MCF 10A (cell line): ENCODE measurements at regions not wholly inside any gene's neighbourhood (a gene's known extent, or its start where the extent isn't known, plus 50 kb on each side); places are given as distances from the start of the nearest gene placed in this dataset.

Experiments
- BruUV-seq: library from RNA; stranded (reverse); fragments of 400-500 nt; replicated peaks from 2 replicates; lab custom pipeline; 2021; lab: Mats Ljungman, UMichigan
- CTCF ChIA-PET: fragments of 300-600 bp; sonication (Branson Sonifier 250); formaldehyde crosslinking; extraction: SDS; loops from one replicate; lab custom pipeline; 2021; ENCODE audit warnings: antibody characterized with exemption, inconsistent platforms; lab: Yijun Ruan, JAX
- POLR2A ChIA-PET: fragments of 300-600, 350-650 bp; sonication (Branson Sonifier 250); formaldehyde crosslinking; extraction: SDS; loops from one replicate; lab custom pipeline; 2020; ENCODE audit warnings: antibody characterized with exemption, inconsistent platforms; lab: Yijun Ruan, JAX
- DNase-seq: peaks from one replicate; pipeline ENCODE4 v3.0.0-alpha.2; 2018; ENCODE audit not compliant: unreplicated experiment
- H3K27ac Mint-ChIP-seq: one replicate; pipeline ENCODE4 v1.8.0; 2022; ENCODE audit warnings: mild to moderate bottlenecking, low read depth, mixed read lengths; ENCODE audit not compliant: unreplicated experiment
- H3K27me3 Mint-ChIP-seq: one replicate; pipeline ENCODE4 v1.8.0; 2022; ENCODE audit warnings: mixed read lengths; ENCODE audit not compliant: insufficient read depth, unreplicated experiment
- H3K36me3 Mint-ChIP-seq: one replicate; pipeline ENCODE4 v1.8.0; 2022; ENCODE audit warnings: mild to moderate bottlenecking, moderate library complexity, mixed read lengths; ENCODE audit not compliant: insufficient read depth, unreplicated experiment
- H3K4me1 Mint-ChIP-seq: one replicate; pipeline ENCODE4 v1.8.0; 2022; ENCODE audit warnings: mixed read lengths; ENCODE audit not compliant: insufficient read depth, unreplicated experiment
- H3K4me3 Mint-ChIP-seq: one replicate; pipeline ENCODE4 v1.8.0; 2022; ENCODE audit warnings: mild to moderate bottlenecking, moderate library complexity, mixed read lengths; ENCODE audit not compliant: unreplicated experiment
- H3K9me3 Mint-ChIP-seq: one replicate; pipeline ENCODE4 v1.8.0; 2022; ENCODE audit warnings: mixed read lengths; ENCODE audit not compliant: unreplicated experiment
- intact Hi-C: fragments of 100-400 bp; cut with micrococcal nuclease; formaldehyde crosslinking; loops from 2 replicates; pipeline ENCODE4 v1.14.1; 2022
- TF ChIP-seq, protein P1 (sequence below): fragments of 200-600 bp; IDR thresholded peaks from one replicate; pipeline ENCODE4 v1.8.0; 2022; ENCODE audit warnings: antibody characterized with exemption, mild to moderate bottlenecking; ENCODE audit not compliant: unreplicated experiment

DNA sequence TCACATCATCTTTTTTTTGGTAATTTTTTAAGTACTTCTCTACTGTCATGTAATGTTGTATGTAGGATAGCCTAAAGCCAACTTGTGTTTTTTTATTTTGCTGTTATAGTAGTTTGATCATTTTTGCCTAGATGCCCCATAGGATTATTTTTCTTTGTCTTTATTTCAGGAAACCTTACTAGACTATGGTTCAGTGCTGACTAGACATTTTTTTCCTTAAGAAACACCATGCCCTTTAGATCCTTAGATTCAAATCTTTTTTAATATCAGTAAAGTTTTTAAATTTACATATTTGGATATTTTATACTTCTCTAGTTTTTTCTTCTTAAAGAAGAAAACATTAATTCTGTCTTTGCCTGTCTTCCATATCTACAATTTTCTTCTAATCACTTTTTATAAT lies 221.3 kb downstream of the IDS start:
- Mint-ChIP-seq H3K27ac (no peak overlapping the region), H3K4me1 (no peaks in the 10 kb centered on the region), H3K27me3 (no peaks in the 10 kb centered on the region), H3K36me3 (no peaks in the 10 kb centered on the region), H3K4me3 (no peak overlapping the region), H3K9me3 (no peaks in the 10 kb centered on the region)
- CTCF ChIA-PET, result interaction anchor here (0.6 to 1.2 kb wide), 3 partner anchors 12 to 765 kb away, joined by 3 to 5 read pairs (median 3); no protein-coding TSS in a partner anchor
- TF ChIP-seq, protein P1, sequence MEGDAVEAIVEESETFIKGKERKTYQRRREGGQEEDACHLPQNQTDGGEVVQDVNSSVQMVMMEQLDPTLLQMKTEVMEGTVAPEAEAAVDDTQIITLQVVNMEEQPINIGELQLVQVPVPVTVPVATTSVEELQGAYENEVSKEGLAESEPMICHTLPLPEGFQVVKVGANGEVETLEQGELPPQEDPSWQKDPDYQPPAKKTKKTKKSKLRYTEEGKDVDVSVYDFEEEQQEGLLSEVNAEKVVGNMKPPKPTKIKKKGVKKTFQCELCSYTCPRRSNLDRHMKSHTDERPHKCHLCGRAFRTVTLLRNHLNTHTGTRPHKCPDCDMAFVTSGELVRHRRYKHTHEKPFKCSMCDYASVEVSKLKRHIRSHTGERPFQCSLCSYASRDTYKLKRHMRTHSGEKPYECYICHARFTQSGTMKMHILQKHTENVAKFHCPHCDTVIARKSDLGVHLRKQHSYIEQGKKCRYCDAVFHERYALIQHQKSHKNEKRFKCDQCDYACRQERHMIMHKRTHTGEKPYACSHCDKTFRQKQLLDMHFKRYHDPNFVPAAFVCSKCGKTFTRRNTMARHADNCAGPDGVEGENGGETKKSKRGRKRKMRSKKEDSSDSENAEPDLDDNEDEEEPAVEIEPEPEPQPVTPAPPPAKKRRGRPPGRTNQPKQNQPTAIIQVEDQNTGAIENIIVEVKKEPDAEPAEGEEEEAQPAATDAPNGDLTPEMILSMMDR, result no peak
- no TSS peak for BruUV-seq
- DNase-seq, result no peak
- POLR2A ChIA-PET, result no interaction called here
- intact Hi-C loops, result loop anchor here (10.0 kb wide), 1 partner anchor 1239 kb away; no protein-coding TSS in a partner anchor

DNA sequence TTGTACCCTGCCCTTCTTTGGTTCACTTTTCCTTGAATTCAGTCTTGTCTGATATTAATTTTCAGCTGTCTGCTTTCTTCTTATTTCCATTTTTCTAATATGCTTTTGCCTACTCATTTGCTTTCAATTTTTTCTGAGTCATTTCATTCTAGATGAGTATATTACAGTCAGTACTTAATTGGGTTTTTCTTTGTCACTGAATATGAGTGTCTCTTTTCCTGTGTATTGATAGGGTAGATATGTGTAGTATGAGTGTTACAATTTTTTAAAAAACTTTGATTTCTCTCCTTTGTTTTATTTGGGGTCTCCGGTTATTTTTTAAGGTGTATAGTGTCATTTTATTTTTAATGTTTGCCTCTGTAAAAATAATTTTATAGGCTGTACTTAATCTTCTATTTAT lies 222.2 kb downstream of the IDS start:
- no peaks in the 10 kb centered on the region for H3K4me1 Mint-ChIP-seq
- ChIA-PET CTCF (interaction anchor here (0.7 to 2.2 kb wide), 3 partner anchors 188 to 1145 kb away, joined by 3 to 6 read pairs (median 3); no protein-coding TSS in a partner anchor), POLR2A (no interaction called here)
- no peaks in the 10 kb centered on the region for H3K36me3 Mint-ChIP-seq
- intact Hi-C loops, result loop anchor here (10.0 kb wide), 1 partner anchor 1238 kb away; no protein-coding TSS in a partner anchor
- no peak for DNase-seq
- TF ChIP-seq, protein P1, result no peak
- no peak overlapping the region for H3K4me3 Mint-ChIP-seq
- no TSS peak for BruUV-seq
- no peak overlapping the region for H3K27ac Mint-ChIP-seq
- no peaks in the 10 kb centered on the region for H3K27me3 Mint-ChIP-seq
- no peaks in the 10 kb centered on the region for H3K9me3 Mint-ChIP-seq

DNA sequence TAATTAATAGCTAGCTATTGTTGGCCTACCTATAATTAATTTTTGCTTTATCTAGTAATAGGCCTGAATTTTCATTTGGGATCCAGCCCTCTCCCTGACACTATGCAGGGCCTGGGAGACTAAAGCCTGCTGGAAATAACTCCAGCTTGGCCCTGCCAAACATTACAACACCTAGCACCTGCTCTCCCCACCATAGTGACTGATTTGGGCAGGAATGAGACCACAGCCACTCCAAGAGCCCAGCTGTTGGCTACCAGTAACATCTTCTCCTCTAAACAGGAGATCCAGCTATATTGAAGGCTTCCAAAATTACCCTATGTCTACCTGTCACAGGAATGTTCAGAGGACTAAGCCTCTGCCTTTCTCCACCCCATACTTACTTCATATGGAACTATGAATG lies 225.1 kb downstream of the IDS start:
- H3K9me3 Mint-ChIP-seq, result peaks cover 7% of the 10 kb centered on the region
- ChIA-PET POLR2A (interaction anchor here (0.6 kb wide), 1 partner anchor 200 kb away, joined by 3 read pairs; no protein-coding TSS in a partner anchor), CTCF (interaction anchor here (0.8 to 1.6 kb wide), 3 partner anchors 9 to 750 kb away, joined by 3 to 9 read pairs (median 4); no protein-coding TSS in a partner anchor)
- TF ChIP-seq, protein P1, result no peak
- DNase-seq, result no peak
- H3K27ac Mint-ChIP-seq, result no peak overlapping the region
- no peaks in the 10 kb centered on the region for H3K27me3 Mint-ChIP-seq
- H3K4me1 Mint-ChIP-seq, result peaks cover 10% of the 10 kb centered on the region
- BruUV-seq, result no TSS peak
- intact Hi-C loops, result loop anchor here (10.0 kb wide), 1 partner anchor 1235 kb away; no protein-coding TSS in a partner anchor
- H3K36me3 Mint-ChIP-seq, result no peaks in the 10 kb centered on the region
- H3K4me3 Mint-ChIP-seq, result no peak overlapping the region

DNA sequence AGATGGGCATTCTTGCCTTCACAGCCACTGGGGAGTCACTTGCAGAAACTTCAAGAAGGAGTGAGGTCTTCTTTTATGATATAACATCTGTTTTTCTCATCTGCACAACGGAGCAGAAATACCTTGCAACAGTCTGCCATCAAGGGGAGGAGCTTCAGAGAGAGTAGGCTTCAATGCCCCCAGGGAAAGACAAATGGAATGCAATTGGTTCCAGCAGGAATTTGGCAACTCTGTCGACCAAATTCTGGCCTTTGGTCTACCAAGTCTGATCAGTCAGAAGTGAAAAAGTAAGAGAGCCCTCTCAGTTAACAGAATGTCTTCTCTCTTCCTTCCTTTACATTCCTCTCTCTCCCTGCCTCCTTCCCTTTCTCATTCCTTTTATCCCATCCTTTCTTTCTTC lies 229.3 kb downstream of the IDS start:
- CTCF ChIA-PET, result interaction anchor here (0.6 to 1.9 kb wide), 2 partner anchors 11 to 12 kb away, joined by 3 to 10 read pairs; no protein-coding TSS in a partner anchor
- peaks cover 14% of the 10 kb centered on the region for H3K9me3 Mint-ChIP-seq
- no TSS peak for BruUV-seq

More for the DNA sequence above, 229.3 kb downstream of the IDS start:
- no peak overlapping the region for H3K27ac Mint-ChIP-seq
- peaks cover 24% of the 10 kb centered on the region for H3K4me1 Mint-ChIP-seq
- peak; percentile 56 for DNase-seq
- H3K4me3 Mint-ChIP-seq, result no peak overlapping the region
- no peaks in the 10 kb centered on the region for H3K36me3 Mint-ChIP-seq
- TF ChIP-seq, protein P1, result no peak
- intact Hi-C loops, result no loop called here
- H3K27me3 Mint-ChIP-seq, result no peaks in the 10 kb centered on the region
- POLR2A ChIA-PET, result interaction anchor here (0.7 kb wide), 1 partner anchor 16 kb away, joined by 3 read pairs; no protein-coding TSS in a partner anchor
